ENCODE measurements at regions not wholly inside any gene's neighbourhood (a gene's known extent, or its start where the extent isn't known, plus 50 kb on each side); places are given as distances from the start of the nearest gene placed in this dataset.

DNA sequence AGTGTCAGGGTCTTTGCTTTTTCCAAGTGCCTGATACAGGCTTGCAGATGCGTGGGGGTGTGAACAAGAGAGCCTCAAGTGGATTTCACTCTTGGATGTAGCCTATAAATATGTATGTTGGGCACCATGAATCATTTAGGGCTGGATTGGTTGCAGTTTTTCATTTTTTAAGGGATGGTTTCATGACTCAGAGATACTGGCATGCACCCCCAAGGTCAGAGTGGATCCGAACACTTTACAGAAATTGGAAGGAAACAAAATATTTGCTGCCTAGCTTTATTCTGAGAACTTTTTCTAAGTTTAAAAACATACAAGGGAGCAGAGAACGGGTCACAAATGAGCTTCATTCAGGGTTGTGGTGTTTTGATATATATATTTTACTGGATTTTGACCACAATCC is 436.8 kb upstream of the ERCC4 start:
- TF ChIP-seq CTCF (IDR thresholded peaks at IDR 0.05) (no peak), POLR2AphosphoS5 (IDR thresholded peaks at IDR 0.05) (no peak)
